ENCODE measurements at regions not wholly inside any gene's neighbourhood (a gene's known extent, or its start where the extent isn't known, plus 50 kb on each side); places are given as distances from the start of the nearest gene placed in this dataset.

DNA sequence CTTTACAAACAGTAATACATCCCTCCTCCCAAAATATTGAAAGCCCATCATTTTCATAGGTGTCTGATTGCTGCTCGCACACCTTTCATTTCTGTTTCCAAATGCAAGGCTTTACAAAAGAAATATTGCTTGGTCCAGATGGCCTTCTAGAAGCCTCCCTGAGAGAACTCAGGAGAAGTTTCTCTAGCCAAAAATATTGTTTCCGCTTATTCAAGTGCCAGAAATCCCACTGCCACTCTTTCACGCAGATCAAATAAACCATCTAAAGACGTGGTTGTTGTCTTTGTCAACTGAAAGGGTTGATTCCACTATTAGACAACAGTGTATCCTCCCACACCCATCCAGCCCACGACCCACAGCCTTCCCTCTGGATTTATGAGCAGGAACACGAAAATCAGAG lies 96.2 kb downstream of the ZIC5 start:
- DNase-seq: no peak
- intact Hi-C loops (cut with DNase I; ENCODE audit: low total_unique reads): no loop called here
- no peaks in the 10 kb centered on the region for H3K27me3 ChIP-seq
- TF ChIP-seq, protein P1, sequence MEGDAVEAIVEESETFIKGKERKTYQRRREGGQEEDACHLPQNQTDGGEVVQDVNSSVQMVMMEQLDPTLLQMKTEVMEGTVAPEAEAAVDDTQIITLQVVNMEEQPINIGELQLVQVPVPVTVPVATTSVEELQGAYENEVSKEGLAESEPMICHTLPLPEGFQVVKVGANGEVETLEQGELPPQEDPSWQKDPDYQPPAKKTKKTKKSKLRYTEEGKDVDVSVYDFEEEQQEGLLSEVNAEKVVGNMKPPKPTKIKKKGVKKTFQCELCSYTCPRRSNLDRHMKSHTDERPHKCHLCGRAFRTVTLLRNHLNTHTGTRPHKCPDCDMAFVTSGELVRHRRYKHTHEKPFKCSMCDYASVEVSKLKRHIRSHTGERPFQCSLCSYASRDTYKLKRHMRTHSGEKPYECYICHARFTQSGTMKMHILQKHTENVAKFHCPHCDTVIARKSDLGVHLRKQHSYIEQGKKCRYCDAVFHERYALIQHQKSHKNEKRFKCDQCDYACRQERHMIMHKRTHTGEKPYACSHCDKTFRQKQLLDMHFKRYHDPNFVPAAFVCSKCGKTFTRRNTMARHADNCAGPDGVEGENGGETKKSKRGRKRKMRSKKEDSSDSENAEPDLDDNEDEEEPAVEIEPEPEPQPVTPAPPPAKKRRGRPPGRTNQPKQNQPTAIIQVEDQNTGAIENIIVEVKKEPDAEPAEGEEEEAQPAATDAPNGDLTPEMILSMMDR (IDR thresholded peaks at IDR 0.05): no peak
- H3K4me1 ChIP-seq: no peaks in the 10 kb centered on the region
- no peaks in the 10 kb centered on the region for H3K9me3 ChIP-seq
- no peaks in the 10 kb centered on the region for H3K36me3 ChIP-seq
- no peak overlapping the region for H3K4me3 ChIP-seq
- H3K27ac ChIP-seq: no peak overlapping the region

DNA sequence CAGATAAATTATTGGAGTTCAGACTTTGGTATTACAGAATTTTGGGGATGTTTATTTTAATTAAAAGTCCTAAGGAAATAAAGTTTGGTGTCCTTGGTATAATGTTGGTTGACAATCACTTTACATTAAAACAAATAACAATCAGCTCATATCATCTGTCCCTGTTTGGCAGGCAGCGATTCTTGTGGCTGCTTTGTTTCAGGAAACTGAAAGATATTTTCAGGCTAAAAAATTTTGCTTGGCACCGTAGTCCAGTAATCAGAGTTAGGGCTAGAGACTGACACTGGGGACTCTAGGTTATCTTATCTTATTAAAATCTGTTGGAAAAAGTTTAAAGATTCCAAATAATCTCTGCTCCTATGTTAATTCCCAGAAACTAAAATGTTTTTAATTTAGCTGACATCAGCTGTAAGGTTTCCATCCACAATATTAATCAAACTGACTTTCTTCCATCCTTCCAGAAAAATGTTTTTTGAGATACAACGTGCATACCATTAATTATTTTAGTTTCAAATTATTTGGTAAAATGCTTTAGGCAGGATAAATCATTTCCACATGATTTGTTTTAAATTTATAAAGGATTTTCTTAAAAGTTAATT lies 97.6 kb downstream of the ZIC5 start:
- intact Hi-C loops (cut with DNase I; ENCODE audit: low total_unique reads): no loop called here
- TF ChIP-seq, protein P1 (IDR thresholded peaks at IDR 0.05): no peak
- no peaks in the 10 kb centered on the region for H3K27me3 ChIP-seq

DNA sequence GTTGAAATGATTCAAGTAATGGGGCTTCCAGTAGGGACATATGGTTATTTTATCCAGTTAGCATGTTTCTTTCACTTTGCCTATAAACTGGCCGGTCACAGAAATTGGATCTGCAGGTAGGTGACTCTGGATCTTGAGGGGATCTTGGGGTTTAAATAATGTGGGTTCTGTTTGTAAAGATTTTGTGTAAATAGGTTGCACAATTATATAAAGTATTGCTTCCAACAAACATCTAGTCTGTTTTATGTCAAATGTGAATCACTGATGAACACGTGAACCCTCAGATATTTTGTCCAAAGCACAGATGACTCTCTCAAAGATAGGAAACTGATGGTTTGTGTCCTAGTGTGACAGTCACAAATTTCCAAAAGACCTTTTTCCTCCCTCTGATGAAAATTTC lies 98.4 kb downstream of the ZIC5 start:
- Histone ChIP-seq H3K36me3 (no peaks in the 10 kb centered on the region), H3K27ac (no peak overlapping the region), H3K4me3 (no peak overlapping the region), H3K9me3 (no peaks in the 10 kb centered on the region), H3K4me1 (no peaks in the 10 kb centered on the region), H3K27me3 (no peaks in the 10 kb centered on the region)
- no peak for DNase-seq
- intact Hi-C loops (cut with DNase I; ENCODE audit: low total_unique reads): no loop called here
- TF ChIP-seq, protein P1 (IDR thresholded peaks at IDR 0.05): no peak

More for the DNA sequence above, 97.6 kb downstream of the ZIC5 start:
- DNase-seq: no peak
- no peaks in the 10 kb centered on the region for H3K9me3 ChIP-seq
- no peak overlapping the region for H3K27ac ChIP-seq
- no peak overlapping the region for H3K4me3 ChIP-seq
- no peaks in the 10 kb centered on the region for H3K4me1 ChIP-seq
- no peaks in the 10 kb centered on the region for H3K36me3 ChIP-seq

DNA sequence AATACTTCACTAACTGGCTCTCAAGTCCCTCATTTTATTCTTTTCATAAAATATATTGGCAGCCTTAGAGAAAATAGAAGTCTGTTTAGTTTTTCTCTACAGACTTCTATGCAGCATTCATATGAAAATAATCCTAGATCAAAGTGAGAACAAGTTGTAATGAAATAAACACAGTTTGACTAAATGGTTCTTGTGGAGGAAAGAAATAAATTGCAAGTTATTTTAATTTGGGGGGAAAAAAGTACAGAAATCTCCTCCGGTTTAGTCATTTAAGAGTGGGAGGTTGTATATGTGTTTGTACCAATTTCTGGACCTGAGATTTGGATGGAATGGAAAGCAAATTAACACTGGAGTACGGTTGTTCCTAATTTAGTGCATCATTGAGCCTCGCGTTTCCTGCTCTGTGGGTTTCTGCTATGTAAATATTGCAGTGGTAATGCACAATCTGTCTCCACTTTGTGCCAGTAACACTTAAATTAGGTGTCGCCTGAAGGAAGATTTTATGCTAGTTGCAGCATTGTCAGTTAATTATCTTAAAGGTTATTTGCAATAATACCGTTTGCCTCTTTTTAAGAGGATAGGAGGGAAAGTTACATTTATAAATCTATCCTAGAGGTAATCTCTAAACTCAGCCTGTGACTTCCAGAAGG lies 100.2 kb downstream of the ZIC5 start:
- intact Hi-C loops (cut with DNase I; ENCODE audit: low total_unique reads): no loop called here
- no peak overlapping the region for H3K27ac ChIP-seq
- no peaks in the 10 kb centered on the region for H3K4me1 ChIP-seq
- H3K4me3 ChIP-seq: no peak overlapping the region
- no peaks in the 10 kb centered on the region for H3K9me3 ChIP-seq
- no peaks in the 10 kb centered on the region for H3K36me3 ChIP-seq
- TF ChIP-seq, protein P1 (IDR thresholded peaks at IDR 0.05): no peak
- no peak for DNase-seq
- no peaks in the 10 kb centered on the region for H3K27me3 ChIP-seq

DNA sequence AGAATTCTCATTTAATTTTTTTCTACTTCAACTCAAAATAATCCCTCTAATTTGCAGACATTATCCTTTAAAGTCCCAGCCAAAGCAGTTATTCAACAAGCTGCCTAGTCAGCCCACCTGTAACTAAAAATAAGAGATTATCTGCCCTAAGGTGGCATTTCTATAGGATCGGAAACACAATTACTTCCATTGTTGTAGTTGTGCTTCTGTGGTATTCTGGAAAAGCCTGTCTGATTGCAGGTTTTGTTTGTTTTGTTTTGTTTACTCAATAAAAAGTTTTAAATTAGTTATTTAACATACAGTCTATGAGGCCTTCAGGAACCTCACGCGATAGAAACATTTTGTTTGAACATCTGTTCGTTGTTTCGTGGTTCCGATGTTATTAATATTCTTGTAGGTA lies 101.0 kb downstream of the ZIC5 start:
- Histone ChIP-seq H3K9me3 (no peaks in the 10 kb centered on the region), H3K27me3 (no peaks in the 10 kb centered on the region), H3K27ac (no peak overlapping the region), H3K36me3 (no peaks in the 10 kb centered on the region), H3K4me1 (no peaks in the 10 kb centered on the region), H3K4me3 (no peak overlapping the region)
- TF ChIP-seq, protein P1 (IDR thresholded peaks at IDR 0.05): no peak
- no peak for DNase-seq
- intact Hi-C loops (cut with DNase I; ENCODE audit: low total_unique reads): no loop called here
